DND-41 (cell line): ENCODE measurements at regions not wholly inside any gene's neighbourhood (a gene's known extent, or its start where the extent isn't known, plus 50 kb on each side); places are given as distances from the start of the nearest gene placed in this dataset.
"Not testable (repeated sequence)": the region's sequence is repeated elsewhere in the genome, so short reads cannot be mapped to it uniquely, and the experiment has no call there.

Source experiments
- ATAC-seq: fragments of 200-7000 bp; cut with Tn5 transposase; 3 replicates; pipeline ENCODE4 v1.9.1; 2021; ENCODE audit warnings: low read depth; ENCODE audit not compliant: insufficient read depth
- DNase-seq: peaks from one replicate; pipeline ENCODE4 v3.0.0-alpha.2; 2020
- H2AFZ ChIP-seq: 2 replicates; pipeline ENCODE4 v1.6.0; 2012; ENCODE audit warnings: low read depth, low read length
- H3K27ac ChIP-seq: 2 replicates; pipeline ENCODE4 v1.5.1; 2012; ENCODE audit warnings: low read length, inconsistent platforms
- H3K27me3 ChIP-seq: fragments of 200-600 bp; sonication (generic); 2 replicates; pipeline ENCODE4 v1.6.0; 2012; ENCODE audit warnings: low read length, mild to moderate bottlenecking, inconsistent platforms; ENCODE audit not compliant: insufficient read depth, poor library complexity
- H3K36me3 ChIP-seq: 2 replicates; pipeline ENCODE4 v1.5.1; 2012; ENCODE audit warnings: low read length, inconsistent platforms; ENCODE audit not compliant: insufficient read depth
- H3K4me1 ChIP-seq: 2 replicates; pipeline ENCODE4 v1.5.1; 2012; ENCODE audit warnings: mild to moderate bottlenecking, low read length; ENCODE audit not compliant: insufficient read depth
- H3K4me2 ChIP-seq: 2 replicates; pipeline ENCODE4 v1.6.0; 2012; ENCODE audit warnings: mild to moderate bottlenecking, moderate library complexity, low read length, inconsistent platforms; ENCODE audit not compliant: insufficient read depth
- H3K4me3 ChIP-seq, 2 experiments: fragments of 200-600 bp in 1 of 2; shearing (Covaris generic) in 1 of 2; 2 replicates each; pipeline ENCODE4 v1.5.1; 2012 to 2016; ENCODE audit warnings: inconsistent platforms in 2 of 2, low read length in 2 of 2, mild to moderate bottlenecking in 2 of 2, low read depth in 1 of 2, moderate library complexity in 1 of 2
- H3K79me2 ChIP-seq: 2 replicates; pipeline ENCODE4 v1.6.0; 2012; ENCODE audit warnings: low read length, inconsistent platforms; ENCODE audit not compliant: insufficient read depth
- H3K9ac ChIP-seq: 2 replicates; pipeline ENCODE4 v1.6.0; 2012; ENCODE audit warnings: low read depth, mild to moderate bottlenecking, inconsistent platforms, low read length, moderate library complexity
- H3K9me3 ChIP-seq: 2 replicates; pipeline ENCODE4 v1.5.1; 2012; ENCODE audit warnings: low read length, moderate library complexity, mild to moderate bottlenecking, inconsistent platforms; ENCODE audit not compliant: insufficient read depth, severe bottlenecking
- H4K20me1 ChIP-seq: 2 replicates; pipeline ENCODE4 v1.6.0; 2012; ENCODE audit warnings: low read length; ENCODE audit not compliant: insufficient read depth
- EZH2 ChIP-seq: IDR thresholded peaks from 3 replicates; pipeline ENCODE4 v1.6.1; 2012; ENCODE audit warnings: borderline replicate concordance, low read depth, mild to moderate bottlenecking, moderate library complexity, low read length, inconsistent platforms; ENCODE audit not compliant: severe bottlenecking
- TF ChIP-seq, protein P1 (sequence below): IDR thresholded peaks from 2 replicates; pipeline ENCODE4 v1.5.1; 2012; ENCODE audit warnings: borderline replicate concordance, low read length, moderate library complexity, mild to moderate bottlenecking; ENCODE audit not compliant: poor library complexity, severe bottlenecking; ENCODE audit errors: extremely low read depth

DNA sequence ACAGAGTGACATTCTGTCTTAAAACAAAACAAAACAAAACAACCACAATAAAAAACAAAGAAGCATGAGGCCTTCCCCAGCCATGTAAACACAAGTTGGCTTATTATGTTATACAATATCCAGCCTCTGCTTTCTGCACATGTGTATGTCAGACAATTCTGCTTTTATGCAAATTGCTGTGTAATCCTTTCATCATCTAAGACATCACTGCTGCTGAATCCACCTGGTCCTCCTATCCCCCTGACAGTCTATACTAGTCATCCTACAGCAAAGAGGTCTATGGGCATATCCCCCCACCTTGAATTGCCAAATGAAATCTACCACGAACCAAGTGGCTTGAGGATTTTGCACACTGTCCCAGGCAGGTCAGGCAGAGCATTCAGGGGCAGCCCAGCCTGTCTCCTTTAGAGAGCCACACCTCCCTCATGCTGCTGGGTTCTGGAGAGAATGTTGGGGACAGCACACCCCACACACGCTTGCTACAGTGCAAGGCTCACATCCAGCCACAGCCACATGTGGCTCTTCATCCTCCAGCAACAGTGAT, 339.6 kb upstream of the CDH5 start:
- Histone ChIP-seq H3K4me2 (no peak overlapping the region), H3K27me3 (no peaks in the 10 kb centered on the region), H3K27ac (no peak overlapping the region), H3K4me3 (no peak overlapping the region), H3K9ac (no peak overlapping the region), H3K79me2 (no peaks in the 10 kb centered on the region), H4K20me1 (no peaks in the 10 kb centered on the region), H3K9me3 (no peaks in the 10 kb centered on the region), H3K36me3 (no peaks in the 10 kb centered on the region), H2AFZ (no peak overlapping the region), H3K4me1 (no peaks in the 10 kb centered on the region)
- TF ChIP-seq EZH2: no peak
- TF ChIP-seq, protein P1, sequence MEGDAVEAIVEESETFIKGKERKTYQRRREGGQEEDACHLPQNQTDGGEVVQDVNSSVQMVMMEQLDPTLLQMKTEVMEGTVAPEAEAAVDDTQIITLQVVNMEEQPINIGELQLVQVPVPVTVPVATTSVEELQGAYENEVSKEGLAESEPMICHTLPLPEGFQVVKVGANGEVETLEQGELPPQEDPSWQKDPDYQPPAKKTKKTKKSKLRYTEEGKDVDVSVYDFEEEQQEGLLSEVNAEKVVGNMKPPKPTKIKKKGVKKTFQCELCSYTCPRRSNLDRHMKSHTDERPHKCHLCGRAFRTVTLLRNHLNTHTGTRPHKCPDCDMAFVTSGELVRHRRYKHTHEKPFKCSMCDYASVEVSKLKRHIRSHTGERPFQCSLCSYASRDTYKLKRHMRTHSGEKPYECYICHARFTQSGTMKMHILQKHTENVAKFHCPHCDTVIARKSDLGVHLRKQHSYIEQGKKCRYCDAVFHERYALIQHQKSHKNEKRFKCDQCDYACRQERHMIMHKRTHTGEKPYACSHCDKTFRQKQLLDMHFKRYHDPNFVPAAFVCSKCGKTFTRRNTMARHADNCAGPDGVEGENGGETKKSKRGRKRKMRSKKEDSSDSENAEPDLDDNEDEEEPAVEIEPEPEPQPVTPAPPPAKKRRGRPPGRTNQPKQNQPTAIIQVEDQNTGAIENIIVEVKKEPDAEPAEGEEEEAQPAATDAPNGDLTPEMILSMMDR: no peak
- no peak for ATAC-seq
- DNase-seq: no peak

DNA sequence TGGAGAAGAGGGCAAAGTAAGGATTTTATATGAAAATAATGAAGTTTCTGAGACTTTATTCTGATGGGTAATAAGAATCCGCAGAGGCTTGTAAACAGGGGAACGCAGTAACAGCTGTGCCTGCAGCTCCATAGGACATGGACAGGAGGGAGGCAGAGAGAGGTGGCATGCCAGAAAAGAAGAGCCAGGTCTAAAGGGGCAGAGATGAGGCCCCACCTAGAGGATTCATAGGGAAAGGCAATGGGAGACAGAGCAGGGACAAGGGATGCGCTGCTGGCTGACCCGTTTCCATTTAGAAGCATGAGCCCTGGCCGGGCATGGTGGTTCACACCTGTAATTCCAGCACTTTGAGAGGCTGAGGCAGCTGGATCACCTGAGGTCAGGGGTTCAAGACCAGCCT, 340.3 kb upstream of the CDH5 start:
- Histone ChIP-seq H3K4me2 (no peak overlapping the region), H2AFZ (no peak overlapping the region), H3K9ac (no peak overlapping the region), H3K4me3 (no peak overlapping the region), H3K79me2 (no peaks in the 10 kb centered on the region), H3K27ac (no peak overlapping the region), H3K36me3 (no peaks in the 10 kb centered on the region), H4K20me1 (no peaks in the 10 kb centered on the region), H3K4me1 (no peaks in the 10 kb centered on the region), H3K9me3 (no peaks in the 10 kb centered on the region), H3K27me3 (no peaks in the 10 kb centered on the region)
- no peak for ATAC-seq
- TF ChIP-seq EZH2: no peak
- TF ChIP-seq, protein P1: peak; percentile 22
- DNase-seq: no peak

DNA sequence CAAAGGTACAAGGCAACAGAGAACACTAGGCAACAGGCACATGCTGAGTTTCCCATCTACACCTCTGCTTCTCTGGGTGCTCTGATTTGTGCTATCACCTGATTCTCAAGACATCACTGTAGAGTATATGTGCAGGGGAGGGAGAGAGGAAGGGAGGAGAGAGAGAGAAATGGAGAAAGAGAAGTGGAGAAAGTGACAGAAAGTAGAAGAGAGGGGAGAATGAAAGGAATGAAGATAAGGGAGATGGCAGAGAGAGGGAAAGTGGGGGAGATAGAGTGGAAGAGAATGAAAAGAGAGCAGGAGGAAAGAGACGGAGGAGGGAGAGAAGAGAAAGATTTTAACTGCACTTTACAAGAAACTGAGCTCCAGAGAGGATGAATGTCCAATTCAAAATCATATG, 340.7 kb upstream of the CDH5 start:
- Histone ChIP-seq H3K4me1 (no peaks in the 10 kb centered on the region), H3K9ac (no peak overlapping the region), H4K20me1 (no peaks in the 10 kb centered on the region), H3K79me2 (no peaks in the 10 kb centered on the region), H3K27ac (no peak overlapping the region), H2AFZ (no peak overlapping the region), H3K36me3 (no peaks in the 10 kb centered on the region), H3K9me3 (no peaks in the 10 kb centered on the region), H3K4me3 (no peak overlapping the region), H3K27me3 (no peaks in the 10 kb centered on the region), H3K4me2 (no peak overlapping the region)
- DNase-seq (no peak), ATAC-seq (no peak)
- TF ChIP-seq, protein P1: no peak
- no peak for TF ChIP-seq EZH2

DNA sequence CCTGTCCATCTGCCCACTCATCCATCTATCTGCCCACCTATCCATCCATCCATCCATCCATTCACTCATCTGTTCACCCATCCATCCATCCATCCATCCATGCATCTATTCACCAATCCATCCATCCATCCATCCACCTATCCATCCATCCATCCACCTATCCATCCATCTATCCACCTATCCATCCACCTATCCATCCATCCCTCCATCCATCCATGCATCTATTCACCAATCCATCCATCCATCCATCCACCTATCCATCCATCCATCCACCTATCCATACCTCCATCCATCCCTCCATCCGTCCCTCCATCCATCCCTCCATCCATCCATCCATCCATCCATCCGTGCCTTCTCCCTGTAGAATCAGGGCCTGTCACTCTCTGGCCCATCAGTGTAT, 341.9 kb upstream of the CDH5 start:
- not testable (repeated sequence) for H3K4me2 ChIP-seq, H3K36me3 ChIP-seq, H3K27ac ChIP-seq, H3K4me3 ChIP-seq, H3K27me3 ChIP-seq, H3K9ac ChIP-seq, H4K20me1 ChIP-seq, H3K79me2 ChIP-seq, H3K4me1 ChIP-seq, H2AFZ ChIP-seq, DNase-seq, H3K9me3 ChIP-seq, ATAC-seq
